ENCODE measurements at regions not wholly inside any gene's neighbourhood (a gene's known extent, or its start where the extent isn't known, plus 50 kb on each side); places are given as distances from the start of the nearest gene placed in this dataset.
"Not testable (repeated sequence)": the region's sequence is repeated elsewhere in the genome, so short reads cannot be mapped to it uniquely, and the experiment has no call there.

DNA sequence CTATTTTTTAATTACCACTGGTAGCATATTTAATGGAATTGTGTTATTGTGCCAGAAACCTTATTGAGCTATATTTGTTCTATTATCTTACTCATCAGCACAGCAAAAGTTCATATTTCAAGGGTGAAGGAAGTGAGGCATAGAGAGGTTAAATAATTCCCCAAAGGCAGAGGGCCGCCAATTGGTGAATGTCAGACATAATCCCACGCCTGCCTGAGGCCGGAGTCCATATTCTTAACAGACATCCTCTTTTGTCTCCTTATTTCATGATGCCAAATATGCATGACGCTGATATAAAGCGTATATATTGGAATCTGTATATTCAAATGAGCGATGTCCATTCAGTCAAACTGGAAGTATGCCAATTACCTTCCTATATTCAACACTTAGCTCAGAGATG, 505.0 kb upstream of the SLC35B3 start:
- DNase-seq, result no peak

DNA sequence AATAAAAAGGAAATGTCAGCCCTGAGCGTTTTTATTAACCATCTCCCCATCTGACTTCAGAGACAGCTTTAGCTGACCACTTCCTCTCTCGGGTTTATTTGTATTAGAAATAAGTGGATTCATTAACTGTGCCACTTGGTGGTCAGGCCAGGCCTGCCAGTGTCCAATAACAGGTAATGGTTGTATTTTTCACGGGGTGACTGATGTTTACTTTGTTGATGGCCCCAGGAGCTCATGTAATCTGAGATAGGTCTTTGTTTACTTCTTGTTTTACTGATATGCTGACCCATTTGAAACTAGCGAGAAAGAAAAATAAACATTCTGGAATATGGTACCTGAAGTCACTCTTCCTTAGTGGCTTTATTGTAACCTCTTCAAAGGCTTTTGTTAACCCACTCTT, 504.3 kb upstream of the SLC35B3 start:
- DNase-seq, result no peak

DNA sequence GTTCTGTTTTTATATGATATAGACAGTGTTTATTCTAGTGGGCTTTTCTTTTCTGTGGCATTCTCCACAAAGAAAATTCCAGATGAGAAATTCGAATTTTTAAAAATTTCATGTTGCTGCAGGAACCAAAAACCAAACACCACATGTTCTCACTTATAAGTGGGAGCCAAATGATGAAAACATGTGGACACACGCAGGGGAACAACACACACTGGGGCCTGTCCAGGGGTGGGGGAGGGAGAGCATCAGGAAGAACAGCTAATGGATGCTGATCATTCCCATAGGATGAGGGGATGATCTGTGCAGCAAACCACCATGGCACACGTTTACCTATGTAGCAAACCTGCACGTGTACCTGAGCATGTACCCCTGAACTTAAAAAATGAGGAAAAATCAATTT, 499.0 kb upstream of the SLC35B3 start:
- DNase-seq, result no peak

DNA sequence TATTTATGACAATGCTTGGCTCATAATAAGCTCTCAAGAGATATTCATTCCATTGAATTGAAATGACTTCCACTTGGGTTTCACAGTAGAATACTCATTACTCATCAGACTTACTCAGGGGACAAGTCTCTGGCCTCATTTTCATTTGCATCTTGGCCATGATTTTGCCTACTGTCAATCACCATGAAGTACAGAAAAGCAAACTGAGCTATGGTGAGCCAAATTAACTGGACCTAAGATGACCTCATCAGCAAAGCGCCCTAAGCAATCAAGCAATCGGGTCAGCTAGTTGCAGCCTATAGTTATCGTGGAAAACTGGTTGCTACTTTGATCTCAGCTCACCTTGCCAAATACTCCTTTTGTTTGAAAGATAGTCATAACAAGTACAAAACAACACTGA, 494.7 kb upstream of the SLC35B3 start:
- no peak for DNase-seq

DNA sequence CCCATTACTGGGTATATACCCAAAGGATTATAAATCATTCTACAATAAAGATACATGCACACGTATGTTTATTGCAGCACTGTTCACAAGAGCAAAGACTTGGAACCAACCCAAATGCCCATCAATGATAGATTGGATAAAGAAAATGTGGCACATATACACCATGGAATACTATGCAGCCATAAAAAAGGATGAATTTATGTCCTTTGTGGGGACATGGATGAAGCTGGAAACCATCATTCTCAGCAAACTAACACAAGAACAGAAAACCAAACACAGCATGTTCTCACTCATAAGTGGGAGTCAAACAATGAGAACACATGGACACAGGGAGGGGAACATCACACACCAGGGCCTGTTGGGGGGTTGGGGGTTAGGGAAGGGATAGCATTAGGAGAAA, 484.9 kb upstream of the SLC35B3 start:
- DNase-seq, result not testable (repeated sequence)

DNA sequence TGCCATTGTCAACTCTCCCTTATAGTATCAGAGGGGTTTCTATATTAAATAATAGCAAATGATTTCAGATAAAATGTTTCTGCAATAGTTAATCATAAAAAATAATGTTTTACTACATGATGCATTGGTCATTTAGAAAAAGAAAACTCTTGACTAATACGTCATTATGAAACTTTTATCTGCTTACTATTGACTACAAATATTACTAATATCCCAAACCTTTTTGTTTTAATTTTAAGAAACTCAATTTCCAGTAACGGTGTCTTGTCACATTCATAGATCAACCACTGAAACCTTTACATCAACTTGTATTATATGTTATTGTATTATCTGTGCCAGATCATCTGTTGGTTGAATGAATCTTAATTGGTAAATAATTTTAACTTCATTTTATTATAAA, 482.9 kb upstream of the SLC35B3 start:
- DNase-seq, result no peak

DNA sequence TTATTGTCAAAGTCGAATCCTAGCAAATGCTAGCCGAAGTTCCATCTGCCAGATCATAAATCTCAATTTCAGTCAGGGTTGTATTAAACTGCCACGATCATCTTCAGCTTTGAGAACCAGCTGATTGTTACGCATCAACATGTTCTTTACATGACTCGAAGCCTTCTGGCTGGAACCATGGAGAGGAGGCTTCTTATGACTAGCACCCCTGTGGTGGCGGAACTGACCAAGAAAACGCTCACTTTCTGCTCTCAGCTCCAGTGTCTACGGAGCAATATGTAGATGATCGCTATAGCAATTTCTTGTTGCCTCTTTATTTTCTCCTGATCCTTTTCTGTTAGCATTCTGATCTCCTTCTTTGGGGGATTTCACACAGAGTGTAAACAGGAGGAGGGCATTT, 479.4 kb upstream of the SLC35B3 start:
- DNase-seq, result no peak

DNA sequence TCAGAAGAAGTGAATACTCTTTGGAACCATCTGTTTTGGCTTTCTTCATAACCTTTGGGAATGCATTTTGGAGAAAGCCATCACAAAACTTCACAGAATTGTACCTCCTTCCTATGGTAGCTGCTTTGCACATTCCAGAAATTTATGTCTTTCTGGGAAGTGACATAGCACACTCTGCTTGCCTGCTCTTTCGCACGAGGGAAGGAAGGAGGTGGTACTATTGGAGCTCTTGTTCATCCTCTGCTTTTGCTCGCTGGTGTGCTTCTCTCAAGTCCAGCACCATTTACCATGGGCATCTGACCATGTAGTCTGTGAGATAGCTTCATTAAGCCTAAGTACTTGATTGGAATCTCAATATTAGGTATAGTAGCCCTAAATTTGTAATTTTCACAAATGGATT, 473.3 kb upstream of the SLC35B3 start:
- DNase-seq, result no peak

DNA sequence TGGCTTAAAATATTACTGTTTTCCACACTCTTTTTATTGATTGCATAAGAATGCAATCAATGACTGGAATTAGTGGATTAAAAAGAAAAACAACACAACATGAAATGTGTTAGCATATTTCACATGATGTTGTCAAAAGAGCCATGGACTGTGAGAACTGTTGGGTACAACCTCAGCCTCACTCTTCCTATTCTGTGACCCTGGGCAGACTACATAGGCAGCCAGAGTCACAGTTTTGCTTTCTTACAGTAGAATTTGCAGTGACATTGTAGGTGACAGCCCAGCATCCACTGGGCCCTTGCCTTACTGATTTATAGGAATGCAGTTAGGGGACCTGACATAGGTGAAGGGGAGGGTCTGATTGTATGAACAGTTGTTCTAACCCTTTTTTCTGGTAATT, 471.4 kb upstream of the SLC35B3 start:
- DNase-seq, result no peak

DNA sequence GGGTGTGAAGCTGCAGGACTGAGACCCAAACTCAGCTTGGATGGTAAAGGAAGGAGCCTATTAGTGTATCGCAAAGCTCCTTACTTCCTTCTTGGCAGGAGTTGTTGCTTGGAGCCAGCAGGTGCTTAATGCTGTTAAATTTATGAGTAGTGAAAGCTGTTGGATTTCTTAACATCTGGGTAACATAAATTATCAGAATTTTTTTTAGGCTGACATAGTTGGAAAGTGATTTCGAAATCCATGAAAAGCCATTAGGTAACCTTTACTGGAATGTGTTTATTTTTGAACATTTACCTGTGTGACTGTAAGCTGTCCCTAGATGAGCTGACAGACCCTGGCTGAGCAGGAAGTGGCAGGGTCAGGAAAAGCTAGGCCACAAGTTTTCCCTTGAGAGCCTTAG, 470.4 kb upstream of the SLC35B3 start:
- DNase-seq, result no peak

DNA sequence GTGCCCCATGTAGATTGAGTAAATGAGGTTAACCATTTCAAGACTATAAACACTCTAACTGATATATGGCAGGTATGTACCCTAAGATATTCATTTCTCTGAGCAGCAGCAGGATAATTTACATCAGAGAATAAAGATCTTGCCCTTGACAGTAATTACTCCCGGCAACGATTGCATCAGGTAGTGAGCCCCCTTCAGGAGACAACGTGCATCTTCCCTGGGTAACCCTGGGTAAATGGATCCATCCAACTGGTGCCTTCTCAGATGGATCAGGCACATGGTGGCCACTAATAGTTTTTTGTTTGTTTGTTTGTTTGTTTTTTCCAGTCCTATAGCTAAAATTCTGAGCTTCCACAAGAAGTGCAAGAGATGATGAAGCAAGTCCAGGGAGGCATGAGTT, 469.4 kb upstream of the SLC35B3 start:
- DNase-seq, result no peak

DNA sequence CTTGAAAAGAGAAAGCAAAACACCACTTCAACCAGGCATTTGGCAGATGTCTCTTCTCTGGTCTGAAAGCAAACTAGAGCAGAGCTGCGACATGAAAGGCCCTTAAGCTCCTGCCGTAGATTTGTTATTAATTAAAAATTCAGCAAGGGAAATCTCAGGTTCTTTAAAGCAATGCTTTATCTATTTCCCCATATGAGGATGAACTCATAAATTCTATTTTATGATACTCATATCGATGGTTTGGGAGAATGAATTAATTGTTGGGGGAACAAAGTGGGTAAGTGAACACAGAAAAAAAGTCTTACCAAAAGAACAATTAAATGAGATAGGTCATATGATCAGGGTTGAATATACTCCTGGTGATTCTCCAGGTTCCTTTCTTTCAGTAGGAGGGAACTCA, 464.7 kb upstream of the SLC35B3 start:
- no peak for DNase-seq

DNA sequence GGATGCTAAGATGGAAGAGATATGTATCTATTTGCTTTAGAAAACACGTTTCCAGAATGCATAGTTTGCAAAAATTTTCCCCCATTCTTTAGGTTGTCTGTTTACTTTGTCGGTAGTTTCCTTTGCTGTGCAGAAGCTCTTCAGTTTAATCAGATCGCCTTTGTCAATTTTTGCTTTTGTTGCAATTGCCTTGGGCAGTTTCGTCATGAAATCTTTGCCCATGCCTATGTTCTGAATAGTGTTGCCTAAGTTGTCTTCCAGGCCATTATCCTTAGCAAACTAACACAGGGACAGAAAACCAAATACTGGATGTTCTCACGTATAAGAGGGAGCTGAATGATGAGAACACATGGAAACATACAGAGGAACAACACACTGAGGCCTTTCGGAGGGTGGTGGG, 454.2 kb upstream of the SLC35B3 start:
- no peak for DNase-seq

DNA sequence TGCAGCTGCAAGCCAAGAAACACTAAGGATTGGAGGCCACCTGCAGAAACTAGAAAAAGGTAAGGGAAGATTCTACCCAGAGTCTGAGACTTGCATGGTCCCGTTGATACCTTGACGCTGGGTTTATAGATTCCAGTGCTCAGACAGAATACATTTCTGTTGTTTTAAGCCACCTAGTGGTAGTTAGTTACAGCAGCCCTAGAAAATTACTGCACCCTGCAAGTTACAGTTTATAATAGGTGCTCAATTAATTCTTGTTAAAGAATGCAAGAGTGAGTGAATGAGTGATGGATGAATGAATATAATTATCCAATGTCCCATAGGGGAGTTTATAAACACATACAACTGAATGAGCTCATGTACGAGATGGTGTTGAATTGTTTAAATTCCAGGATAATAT, 453.1 kb upstream of the SLC35B3 start:
- DNase-seq, result no peak

DNA sequence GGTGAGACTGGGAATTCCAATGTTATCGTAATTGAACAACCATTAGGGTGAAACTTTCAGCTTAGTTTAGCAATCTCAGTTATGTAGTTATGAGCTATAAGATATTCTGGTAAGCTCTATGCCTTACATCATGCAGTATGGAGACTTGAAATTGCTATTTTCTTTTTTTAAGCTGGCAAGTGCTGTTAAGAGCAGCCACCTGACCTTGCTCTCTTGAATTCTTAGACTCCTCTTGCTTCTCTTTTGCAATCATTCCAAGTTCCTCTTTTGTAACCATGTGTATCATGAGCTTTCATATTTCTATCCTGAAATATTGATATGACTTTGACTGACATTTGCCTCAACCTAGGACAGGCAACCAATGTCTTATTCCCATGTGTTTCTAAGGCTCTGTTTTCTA, 446.3 kb upstream of the SLC35B3 start:
- no peak for DNase-seq

DNA sequence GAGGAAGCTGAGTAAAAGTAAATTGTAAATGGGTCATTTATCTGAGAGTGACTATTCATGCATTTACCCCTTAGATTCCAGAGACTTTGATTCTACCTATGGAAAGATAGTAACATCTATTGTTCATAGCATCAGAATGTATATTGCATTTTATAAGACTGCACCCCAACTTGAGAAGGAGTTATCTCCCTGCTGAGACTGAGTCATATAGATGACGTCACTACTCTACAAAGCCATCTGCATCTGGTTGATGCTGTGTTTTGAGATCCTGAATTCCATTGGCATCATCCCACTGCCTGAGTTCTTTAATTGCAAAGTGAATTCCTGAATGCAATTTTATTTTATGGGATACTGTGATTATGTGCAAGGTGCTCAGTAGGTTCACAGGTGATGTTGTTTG, 444.0 kb upstream of the SLC35B3 start:
- no peak for DNase-seq

DNA sequence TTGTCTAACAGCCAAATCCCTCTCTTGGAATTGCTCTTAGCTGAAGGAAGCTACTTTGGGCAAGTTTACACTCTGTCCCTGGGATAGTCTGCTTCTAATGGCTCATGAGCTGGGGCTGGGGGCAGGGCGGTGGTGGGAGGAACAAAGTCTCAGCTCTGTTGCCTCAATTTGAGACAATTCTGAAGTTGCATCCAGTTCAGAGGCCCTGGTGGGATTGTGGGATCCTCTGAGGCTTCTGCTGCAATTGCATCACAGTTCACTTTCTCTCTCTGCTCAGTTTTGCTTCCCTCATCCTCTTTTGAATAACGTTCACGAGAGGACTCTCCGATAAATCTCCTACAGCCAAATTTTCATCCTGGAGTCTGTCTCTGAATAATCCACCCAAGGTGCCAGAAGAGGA, 440.6 kb upstream of the SLC35B3 start:
- DNase-seq, result no peak

DNA sequence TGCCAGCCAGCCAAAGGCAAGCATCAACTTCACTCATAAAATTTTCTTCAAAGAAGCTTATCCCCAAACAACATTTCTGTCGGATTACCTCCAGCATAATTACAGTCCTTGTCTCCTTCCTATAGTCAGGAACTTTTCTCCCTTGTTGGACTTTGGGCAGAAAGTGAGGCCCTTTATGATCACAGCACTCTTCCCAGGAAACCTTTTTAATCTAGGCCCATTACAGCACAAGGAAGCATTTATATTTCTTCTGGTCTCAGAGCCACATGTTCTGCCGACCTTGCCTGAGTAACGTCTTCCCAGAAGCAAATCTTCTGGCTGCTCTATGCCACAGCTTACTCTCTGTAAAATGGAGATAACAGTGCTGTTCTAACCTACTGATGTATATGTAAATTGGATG, 437.2 kb upstream of the SLC35B3 start:
- no peak for DNase-seq

DNA sequence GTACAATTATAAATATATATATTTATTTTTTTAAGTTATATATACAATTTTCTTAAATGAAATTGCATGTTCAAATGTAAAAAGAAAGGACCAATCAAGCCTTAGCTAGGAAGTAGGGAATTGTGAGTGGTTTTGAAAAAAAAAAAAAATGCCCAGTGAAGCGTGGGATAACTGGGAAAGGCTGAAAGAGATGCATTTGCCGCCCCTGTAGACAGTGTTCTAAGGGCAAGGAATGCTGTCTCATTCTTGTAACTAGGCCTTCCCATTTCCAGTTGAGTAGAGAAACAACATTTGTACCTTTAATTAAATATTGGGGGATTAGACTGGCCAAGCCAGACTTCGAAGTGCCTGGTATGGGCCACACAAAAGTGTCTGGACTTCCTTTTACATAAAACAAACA, 430.1 kb upstream of the SLC35B3 start:
- no peak for DNase-seq

DNA sequence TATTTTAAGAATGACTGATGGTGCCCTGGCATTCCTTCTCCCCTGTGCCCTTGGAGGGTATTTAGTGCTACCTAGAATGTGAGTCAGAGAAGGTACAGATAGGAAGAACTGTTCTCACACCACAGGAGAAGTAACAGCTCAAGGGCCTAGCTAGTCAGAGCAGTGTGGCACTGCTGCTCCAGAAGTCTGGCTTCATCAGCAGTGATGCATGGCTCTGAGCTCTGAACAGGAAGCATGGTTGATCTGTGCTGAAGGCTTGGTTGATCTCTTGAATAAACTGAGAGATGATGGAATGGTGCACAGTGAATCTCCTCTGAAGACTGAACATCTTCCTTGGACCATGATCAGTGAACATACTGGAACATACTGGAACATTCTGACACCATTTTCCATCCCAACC, 425.3 kb upstream of the SLC35B3 start:
- DNase-seq, result no peak

DNA sequence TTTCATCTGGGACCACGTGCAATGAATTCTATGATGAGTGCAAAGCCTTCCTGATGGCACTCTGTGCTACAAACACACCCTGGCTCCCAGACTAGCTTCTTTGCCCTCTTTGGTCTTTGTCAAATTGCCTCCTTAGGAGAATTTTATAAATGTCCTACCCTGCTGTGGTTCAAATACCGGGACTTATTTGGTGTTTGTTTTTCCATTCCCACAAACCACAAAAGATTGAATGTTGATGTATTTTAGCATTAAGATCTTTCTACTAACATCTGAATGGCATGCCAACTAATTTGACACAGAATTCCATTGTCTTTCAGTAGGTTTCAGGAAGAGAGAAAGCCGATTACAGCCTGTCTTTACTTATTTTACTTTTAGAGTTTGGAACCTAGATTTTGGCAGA, 424.2 kb upstream of the SLC35B3 start:
- no peak for DNase-seq

DNA sequence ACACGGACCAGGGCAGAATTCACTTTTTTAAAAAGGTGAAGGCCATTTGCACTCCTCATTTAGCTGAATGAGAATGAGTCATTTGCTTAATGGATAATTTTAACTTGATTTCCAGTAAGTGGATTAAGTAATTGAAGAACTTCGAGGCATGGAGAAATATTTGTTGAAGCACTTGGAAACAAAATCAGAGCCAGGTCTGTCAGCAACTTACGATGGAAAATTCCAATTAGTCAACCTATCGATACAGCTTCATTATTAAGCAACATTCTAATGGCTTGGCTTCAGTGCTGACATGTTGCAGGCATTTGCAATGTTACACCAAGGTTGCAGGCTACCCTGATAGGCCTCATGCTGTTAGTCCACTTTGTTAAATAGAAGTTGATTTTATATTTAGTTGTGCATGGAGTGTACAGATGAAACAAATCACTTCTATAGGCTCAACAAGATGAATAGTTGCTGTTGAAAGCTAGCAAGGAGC, 423.5 kb upstream of the SLC35B3 start:
- DNase-seq, result no peak

DNA sequence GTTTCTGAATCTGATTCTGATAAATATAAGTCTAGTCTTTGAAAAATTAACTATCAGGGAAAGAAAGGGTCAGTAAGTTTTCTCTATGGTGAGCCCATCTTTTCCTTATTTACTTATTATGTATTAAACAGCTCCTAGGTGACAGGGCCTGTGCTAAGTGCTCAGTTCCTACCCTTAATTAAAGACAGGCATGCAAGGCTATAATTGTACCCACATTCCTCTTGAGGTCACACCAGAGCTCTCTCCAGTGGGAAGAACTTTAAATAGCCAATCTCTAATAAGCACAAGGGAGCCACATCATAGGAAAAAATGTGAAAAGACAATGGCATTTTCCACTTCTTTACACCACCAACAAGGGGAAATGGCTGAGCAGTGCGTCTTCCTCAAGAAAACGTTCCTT, 421.8 kb upstream of the SLC35B3 start:
- no peak for DNase-seq

DNA sequence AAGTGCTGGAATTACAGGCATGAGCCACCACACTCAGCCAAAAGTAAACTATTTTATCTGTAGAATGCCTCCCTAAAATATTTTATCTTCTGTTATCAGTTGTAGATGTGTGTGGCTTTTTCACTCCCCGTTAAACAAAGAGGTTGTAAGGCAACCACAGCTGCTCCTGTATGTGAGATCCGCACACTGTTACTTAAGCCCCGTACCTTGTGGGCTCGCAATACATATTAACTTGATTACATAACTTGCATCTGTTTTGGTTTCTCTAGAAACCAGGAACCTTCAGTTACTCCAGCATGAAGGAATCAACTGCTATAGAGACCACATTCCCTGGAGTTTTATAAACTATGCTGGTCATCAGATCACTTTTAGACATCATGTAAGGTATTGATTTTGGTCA, 420.1 kb upstream of the SLC35B3 start:
- DNase-seq, result no peak

DNA sequence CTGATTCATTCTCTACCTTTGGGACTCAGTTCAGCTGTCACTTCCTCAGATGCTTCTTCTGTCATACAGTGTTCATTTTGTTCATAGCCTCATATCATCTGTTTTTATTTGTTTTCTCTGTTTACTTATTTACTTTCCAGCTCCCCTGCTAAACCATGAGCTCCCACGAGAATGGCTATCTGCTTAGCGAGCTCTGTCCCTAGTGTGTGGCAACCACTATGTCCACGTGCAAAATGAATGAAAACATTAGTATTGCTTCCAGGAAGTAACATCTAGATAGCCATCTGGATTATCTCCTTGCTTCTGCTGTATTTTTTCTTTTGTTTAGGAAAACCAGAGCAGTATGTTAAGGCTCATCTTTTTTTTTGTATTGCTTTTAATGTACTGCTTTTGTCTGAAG, 417.0 kb upstream of the SLC35B3 start:
- no peak for DNase-seq

DNA sequence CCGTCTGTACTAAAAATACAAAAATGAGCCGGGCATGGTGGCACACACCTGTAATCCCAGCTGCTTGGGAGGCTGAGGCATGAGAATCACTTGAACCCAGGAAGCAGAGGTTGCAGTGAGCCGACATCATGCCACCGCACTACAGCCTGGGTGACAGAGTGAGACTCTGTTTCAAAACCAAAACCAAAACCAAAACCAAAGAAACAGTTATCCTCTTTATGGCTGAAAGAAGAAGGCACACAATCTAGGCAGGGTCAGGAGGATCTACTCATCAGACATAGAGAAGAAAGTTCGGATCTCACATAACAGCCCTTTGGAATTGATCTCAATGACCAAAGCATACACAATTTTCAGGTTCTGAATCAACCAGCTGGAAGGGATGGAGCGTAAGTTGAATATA, 411.3 kb upstream of the SLC35B3 start:
- DNase-seq, result not testable (repeated sequence)
